Kidney (tissue), 13 donors: ENCODE measurements at regions not wholly inside any gene's neighbourhood (a gene's known extent, or its start where the extent isn't known, plus 50 kb on each side); places are given as distances from the start of the nearest gene placed in this dataset.

Source experiments
- DNase-seq, 5 donors: peaks; one replicate each; pipeline ENCODE4 v3.0.0-alpha.2; 2013 to 2020
- FAIRE-seq: peaks from 2 replicates; lab custom pipeline; 2012; peaks lifted over from hg19 to GRCh38; lab: Jason Lieb, UNC
- H3K27ac ChIP-seq, 2 donors: one replicate each; pipeline ENCODE4 v1.7.0; 2013; ENCODE audit warnings: low read depth in 2 of 2, low read length in 2 of 2, inconsistent platforms in 1 of 2
- H3K27me3 ChIP-seq: one replicate; pipeline ENCODE4 v1.7.1; 2013; ENCODE audit warnings: low read length, inconsistent platforms; ENCODE audit not compliant: control insufficient read depth, insufficient read depth
- H3K36me3 ChIP-seq, 3 donors: one replicate each; pipeline versions ENCODE4 v1.7.0 to v1.7.1; 2013; ENCODE audit warnings: low read length in 3 of 3, control low read depth in 1 of 3, inconsistent platforms in 1 of 3; ENCODE audit not compliant: insufficient read depth in 3 of 3, control insufficient read depth in 2 of 3
- H3K4me1 ChIP-seq, 3 donors: one replicate each; pipeline versions ENCODE4 v1.7.0 to v1.7.1; 2013; ENCODE audit warnings: low read length in 3 of 3, inconsistent platforms in 1 of 3, low read depth in 1 of 3; ENCODE audit not compliant: control insufficient read depth in 2 of 3, insufficient read depth in 2 of 3
- H3K4me3 ChIP-seq, 3 donors: one replicate each; pipeline versions ENCODE4 v1.7.0 to v1.8.1; 2013; ENCODE audit warnings: low read length in 3 of 3, control low read depth in 1 of 3, inconsistent platforms in 1 of 3
- H3K9ac ChIP-seq, 3 donors: one replicate each; pipeline versions ENCODE4 v1.7.0 to v1.7.1; 2013; ENCODE audit warnings: low read length in 3 of 3, control low read depth in 1 of 3, inconsistent platforms in 1 of 3
- H3K9me3 ChIP-seq, 3 donors: one replicate each; pipeline versions ENCODE4 v1.7.0 to v1.7.1; 2013; ENCODE audit warnings: low read length in 3 of 3, control low read depth in 1 of 3, inconsistent platforms in 1 of 3; ENCODE audit not compliant: control insufficient read depth in 2 of 3, insufficient read depth in 1 of 3
- CTCF ChIP-seq: IDR thresholded peaks from 3 replicates; pipeline ENCODE4 v1.5.1; 2012; ENCODE audit warnings: mild to moderate bottlenecking, moderate library complexity, borderline replicate concordance; ENCODE audit not compliant: insufficient read depth; ENCODE audit errors: extremely low read depth
- intact Hi-C: fragments of 100-400 bp; cut with DNase I; formaldehyde crosslinking; loops from one replicate; pipeline ENCODE4 v1.11.1; 2022
- donor health status: control.
- donor health status: control.
- donor health status: control.
- donor health status: control.
- donor health status: control.
- donor health status: DM: yes; HTN: yes; CAD: no.
- donor health status: Normal renal cell carcinoma (clear cell type).

- TF ChIP-seq CTCF: no peak
- Histone ChIP-seq H3K9ac (no peak overlapping the region), H3K4me1 (no peaks in the 10 kb centered on the region), H3K4me3 (no peak overlapping the region), H3K27ac (no peak overlapping the region), H3K36me3 (no peaks in the 10 kb centered on the region), H3K27me3 (no peaks in the 10 kb centered on the region), H3K9me3 (no peaks in the 10 kb centered on the region)
- intact Hi-C loops: no loop called here
- FAIRE-seq (no peak), DNase-seq (no peak)
Observed at GRCh38 chr6:115796829-115797228, 263.9 kb downstream of the FRK start.

GRCh38 chr6:115796061-115796460 lies 264.6 kb downstream of the FRK start:
- H3K4me1 ChIP-seq: no peaks in the 10 kb centered on the region
- H3K36me3 ChIP-seq: no peaks in the 10 kb centered on the region
- no peak overlapping the region for H3K9ac ChIP-seq
- no peaks in the 10 kb centered on the region for H3K9me3 ChIP-seq
- H3K27ac ChIP-seq: no peak overlapping the region
- DNase-seq (no peak), FAIRE-seq (no peak)
- intact Hi-C loops: no loop called here
- no peak for TF ChIP-seq CTCF
- no peak overlapping the region for H3K4me3 ChIP-seq
- no peaks in the 10 kb centered on the region for H3K27me3 ChIP-seq

- Histone ChIP-seq H3K9ac (no peak overlapping the region), H3K36me3 (no peaks in the 10 kb centered on the region), H3K27me3 (no peaks in the 10 kb centered on the region), H3K4me3 (no peak overlapping the region), H3K9me3 (no peaks in the 10 kb centered on the region), H3K27ac (no peak overlapping the region), H3K4me1 (no peaks in the 10 kb centered on the region)
- DNase-seq (no peak), FAIRE-seq (no peak)
- intact Hi-C loops: no loop called here
- TF ChIP-seq CTCF: no peak
Observed at GRCh38 chr6:115783402-115784061, 277.2 kb downstream of the FRK start.

GRCh38 chr6:115782612-115783011 lies 278.1 kb downstream of the FRK start:
- no peak for TF ChIP-seq CTCF
- Histone ChIP-seq H3K4me1 (no peaks in the 10 kb centered on the region), H3K9ac (no peak overlapping the region), H3K27ac (no peak overlapping the region), H3K4me3 (no peak overlapping the region), H3K9me3 (no peaks in the 10 kb centered on the region), H3K36me3 (no peaks in the 10 kb centered on the region), H3K27me3 (no peaks in the 10 kb centered on the region)
- intact Hi-C loops: no loop called here
- FAIRE-seq: no peak
- DNase-seq: no peak
